ENCODE measurements at regions not wholly inside any gene's neighbourhood (a gene's known extent, or its start where the extent isn't known, plus 50 kb on each side); places are given as distances from the start of the nearest gene placed in this dataset.

DNA sequence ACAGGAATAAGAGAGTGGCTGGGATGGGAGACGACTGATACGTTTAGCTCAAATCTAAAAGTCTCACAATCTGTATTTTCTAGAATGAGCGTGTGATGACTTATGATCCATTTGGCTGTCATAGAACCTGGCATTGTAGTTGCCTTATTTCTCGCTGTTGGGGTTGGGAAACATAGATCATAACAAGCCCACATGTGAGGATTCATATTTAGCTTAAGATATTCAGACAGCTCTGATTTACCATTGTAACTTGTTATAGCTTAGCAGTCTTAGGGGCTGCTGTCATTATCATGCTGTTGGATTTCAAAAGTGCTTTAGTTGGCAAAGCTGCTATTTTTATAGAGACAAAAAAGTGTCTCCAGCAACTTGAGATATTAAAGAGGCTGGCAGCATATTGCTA is 871.3 kb downstream of the ZPLD1 start:
- DNase-seq = no peak

GRCh38 chr3:103308921-103309320 is 874.1 kb downstream of the ZPLD1 start:
- H3K9ac ChIP-seq (ENCODE audit: low read length in 3 of 3) = no peak overlapping the region
- no peak for TF ChIP-seq CTCF (IDR thresholded peaks at IDR 0.05; ENCODE audit: borderline replicate concordance, extremely low read depth, insufficient read depth)
- FAIRE-seq (no peak), DNase-seq (no peak)
- H3K27ac ChIP-seq (ENCODE audit: low read depth in 2 of 2, low read length in 2 of 2) = no peak overlapping the region
- H3K4me3 ChIP-seq (ENCODE audit: low read length in 3 of 3) = no peak overlapping the region
- H3K27me3 ChIP-seq (ENCODE audit: control insufficient read depth, insufficient read depth, low read length) = no peaks in the 10 kb centered on the region
- H3K36me3 ChIP-seq (ENCODE audit: control insufficient read depth in 2 of 3, insufficient read depth in 3 of 3, low read length in 3 of 3) = no peaks in the 10 kb centered on the region
- no peaks in the 10 kb centered on the region for H3K9me3 ChIP-seq (ENCODE audit: control insufficient read depth in 2 of 3, insufficient read depth in 1 of 3, low read length in 3 of 3)
- intact Hi-C loops (cut with DNase I) = no loop called here
- H3K4me1 ChIP-seq (ENCODE audit: control insufficient read depth in 2 of 3, insufficient read depth in 2 of 3, low read depth in 1 of 3, low read length in 3 of 3) = no peaks in the 10 kb centered on the region

More for the DNA sequence above, 871.3 kb downstream of the ZPLD1 start:
- no peak for TF ChIP-seq CTCF (IDR thresholded peaks at IDR 0.05; ENCODE audit: borderline replicate concordance, extremely low read depth, insufficient read depth)
- intact Hi-C loops (cut with DNase I) = no loop called here
- no peak for FAIRE-seq
- no peak overlapping the region for H3K27ac ChIP-seq (ENCODE audit: low read depth in 2 of 2, low read length in 2 of 2)
- no peaks in the 10 kb centered on the region for H3K4me1 ChIP-seq (ENCODE audit: control insufficient read depth in 2 of 3, insufficient read depth in 2 of 3, low read depth in 1 of 3, low read length in 3 of 3)
- no peaks in the 10 kb centered on the region for H3K36me3 ChIP-seq (ENCODE audit: control insufficient read depth in 2 of 3, insufficient read depth in 3 of 3, low read length in 3 of 3)
- no peak overlapping the region for H3K9ac ChIP-seq (ENCODE audit: low read length in 3 of 3)
- H3K27me3 ChIP-seq (ENCODE audit: control insufficient read depth, insufficient read depth, low read length) = no peaks in the 10 kb centered on the region
- H3K4me3 ChIP-seq (ENCODE audit: low read length in 3 of 3) = no peak overlapping the region
- H3K9me3 ChIP-seq (ENCODE audit: control insufficient read depth in 2 of 3, insufficient read depth in 1 of 3, low read length in 3 of 3) = no peaks in the 10 kb centered on the region

DNA sequence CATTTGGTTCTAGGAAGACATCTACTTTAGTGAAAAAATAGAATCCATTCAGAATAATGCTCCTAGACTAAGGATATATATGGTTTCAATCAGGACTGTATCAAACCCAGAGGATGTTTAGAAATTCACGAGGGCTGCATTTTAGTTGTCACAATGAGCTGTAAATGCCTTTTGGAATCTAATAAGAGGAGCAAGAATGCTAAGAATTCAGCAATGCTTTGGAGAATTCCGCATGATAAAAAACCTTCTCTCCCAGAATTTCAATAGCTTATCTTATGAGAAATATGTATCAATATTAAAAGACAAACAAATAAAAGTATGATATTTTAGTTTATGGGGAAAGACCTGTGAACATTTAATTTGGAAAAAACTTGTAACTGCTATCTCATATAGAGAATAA is 885.1 kb downstream of the ZPLD1 start:
- intact Hi-C loops (cut with DNase I) = no loop called here
- Histone ChIP-seq H3K9me3 (ENCODE audit: control insufficient read depth in 2 of 3, insufficient read depth in 1 of 3, low read length in 3 of 3) (no peaks in the 10 kb centered on the region), H3K9ac (ENCODE audit: low read length in 3 of 3) (no peak overlapping the region), H3K4me3 (ENCODE audit: low read length in 3 of 3) (no peak overlapping the region), H3K27me3 (ENCODE audit: control insufficient read depth, insufficient read depth, low read length) (no peaks in the 10 kb centered on the region), H3K36me3 (ENCODE audit: control insufficient read depth in 2 of 3, insufficient read depth in 3 of 3, low read length in 3 of 3) (no peaks in the 10 kb centered on the region), H3K27ac (ENCODE audit: low read depth in 2 of 2, low read length in 2 of 2) (no peak overlapping the region), H3K4me1 (ENCODE audit: control insufficient read depth in 2 of 3, insufficient read depth in 2 of 3, low read depth in 1 of 3, low read length in 3 of 3) (no peaks in the 10 kb centered on the region)
- DNase-seq (no peak), FAIRE-seq (no peak)
- TF ChIP-seq CTCF (IDR thresholded peaks at IDR 0.05; ENCODE audit: borderline replicate concordance, extremely low read depth, insufficient read depth) = no peak

DNA sequence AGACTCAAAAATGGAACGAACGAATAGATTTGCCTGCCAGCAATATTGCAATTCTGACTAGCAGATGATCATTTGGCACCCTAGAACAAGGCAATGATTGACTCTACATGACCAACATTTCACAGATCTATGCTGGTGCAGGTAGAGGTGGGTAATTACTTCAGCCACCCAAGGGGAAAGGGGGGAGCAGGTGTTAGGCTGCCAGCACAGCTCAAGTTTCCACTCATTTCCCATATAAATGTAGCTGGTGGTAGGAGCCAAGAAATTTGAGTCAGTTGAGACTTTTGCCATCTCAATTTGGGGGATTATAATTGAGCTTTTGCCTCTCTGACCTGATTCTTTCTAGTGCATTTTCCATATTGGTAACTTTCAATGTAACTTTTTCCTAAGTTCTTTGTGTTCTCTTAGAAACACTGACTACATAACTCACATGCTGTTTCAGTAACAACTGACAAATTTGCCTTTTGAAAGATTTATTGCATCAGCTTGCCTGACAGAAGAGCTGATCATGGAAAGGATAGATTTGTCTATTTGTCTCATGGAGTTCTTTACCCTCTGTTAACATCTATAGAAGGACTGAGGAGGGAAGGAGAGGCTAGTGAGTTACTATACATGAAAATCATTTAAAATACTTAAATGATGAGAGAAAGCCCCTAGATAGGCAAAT is 902.5 kb downstream of the ZPLD1 start:
- intact Hi-C loops (cut with DNase I) = no loop called here
- TF ChIP-seq CTCF (IDR thresholded peaks at IDR 0.05; ENCODE audit: borderline replicate concordance, extremely low read depth, insufficient read depth) = no peak
- no peaks in the 10 kb centered on the region for H3K4me1 ChIP-seq (ENCODE audit: control insufficient read depth in 2 of 3, insufficient read depth in 2 of 3, low read depth in 1 of 3, low read length in 3 of 3)
- no peaks in the 10 kb centered on the region for H3K9me3 ChIP-seq (ENCODE audit: control insufficient read depth in 2 of 3, insufficient read depth in 1 of 3, low read length in 3 of 3)
- H3K9ac ChIP-seq (ENCODE audit: low read length in 3 of 3) = no peak overlapping the region
- H3K4me3 ChIP-seq (ENCODE audit: low read length in 3 of 3) = no peak overlapping the region
- no peaks in the 10 kb centered on the region for H3K27me3 ChIP-seq (ENCODE audit: control insufficient read depth, insufficient read depth, low read length)
- FAIRE-seq = no peak
- DNase-seq = no peak
- H3K36me3 ChIP-seq (ENCODE audit: control insufficient read depth in 2 of 3, insufficient read depth in 3 of 3, low read length in 3 of 3) = no peaks in the 10 kb centered on the region
- H3K27ac ChIP-seq (ENCODE audit: low read depth in 2 of 2, low read length in 2 of 2) = no peak overlapping the region
